ENCODE measurements at regions not wholly inside any gene's neighbourhood (a gene's known extent, or its start where the extent isn't known, plus 50 kb on each side); places are given as distances from the start of the nearest gene placed in this dataset.

DNA sequence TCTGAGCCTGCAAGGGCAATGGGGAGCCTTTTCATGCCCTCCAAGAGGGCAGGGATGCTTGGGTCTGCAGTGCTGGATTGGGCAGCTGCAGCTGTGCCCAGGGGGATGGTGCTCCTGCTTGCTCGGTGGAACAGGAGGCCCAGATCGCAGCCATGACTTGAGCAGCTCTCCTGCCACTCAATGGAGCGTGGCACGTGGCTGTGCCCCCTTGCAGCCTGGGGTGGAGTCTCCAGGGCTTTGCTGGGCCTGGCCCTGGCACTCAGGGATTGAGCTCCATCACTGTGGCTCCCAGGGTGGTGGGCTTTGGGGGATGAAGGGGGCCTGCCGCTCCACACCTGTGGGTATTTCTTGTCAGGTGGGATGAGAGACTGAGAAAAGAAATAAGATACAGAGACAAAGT is 53.4 kb upstream of the IBSP start (continued):
- TF ChIP-seq, protein P1, sequence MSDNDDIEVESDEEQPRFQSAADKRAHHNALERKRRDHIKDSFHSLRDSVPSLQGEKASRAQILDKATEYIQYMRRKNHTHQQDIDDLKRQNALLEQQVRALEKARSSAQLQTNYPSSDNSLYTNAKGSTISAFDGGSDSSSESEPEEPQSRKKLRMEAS (IDR thresholded peaks at IDR 0.05) = no peak
- TF ChIP-seq, protein P2, sequence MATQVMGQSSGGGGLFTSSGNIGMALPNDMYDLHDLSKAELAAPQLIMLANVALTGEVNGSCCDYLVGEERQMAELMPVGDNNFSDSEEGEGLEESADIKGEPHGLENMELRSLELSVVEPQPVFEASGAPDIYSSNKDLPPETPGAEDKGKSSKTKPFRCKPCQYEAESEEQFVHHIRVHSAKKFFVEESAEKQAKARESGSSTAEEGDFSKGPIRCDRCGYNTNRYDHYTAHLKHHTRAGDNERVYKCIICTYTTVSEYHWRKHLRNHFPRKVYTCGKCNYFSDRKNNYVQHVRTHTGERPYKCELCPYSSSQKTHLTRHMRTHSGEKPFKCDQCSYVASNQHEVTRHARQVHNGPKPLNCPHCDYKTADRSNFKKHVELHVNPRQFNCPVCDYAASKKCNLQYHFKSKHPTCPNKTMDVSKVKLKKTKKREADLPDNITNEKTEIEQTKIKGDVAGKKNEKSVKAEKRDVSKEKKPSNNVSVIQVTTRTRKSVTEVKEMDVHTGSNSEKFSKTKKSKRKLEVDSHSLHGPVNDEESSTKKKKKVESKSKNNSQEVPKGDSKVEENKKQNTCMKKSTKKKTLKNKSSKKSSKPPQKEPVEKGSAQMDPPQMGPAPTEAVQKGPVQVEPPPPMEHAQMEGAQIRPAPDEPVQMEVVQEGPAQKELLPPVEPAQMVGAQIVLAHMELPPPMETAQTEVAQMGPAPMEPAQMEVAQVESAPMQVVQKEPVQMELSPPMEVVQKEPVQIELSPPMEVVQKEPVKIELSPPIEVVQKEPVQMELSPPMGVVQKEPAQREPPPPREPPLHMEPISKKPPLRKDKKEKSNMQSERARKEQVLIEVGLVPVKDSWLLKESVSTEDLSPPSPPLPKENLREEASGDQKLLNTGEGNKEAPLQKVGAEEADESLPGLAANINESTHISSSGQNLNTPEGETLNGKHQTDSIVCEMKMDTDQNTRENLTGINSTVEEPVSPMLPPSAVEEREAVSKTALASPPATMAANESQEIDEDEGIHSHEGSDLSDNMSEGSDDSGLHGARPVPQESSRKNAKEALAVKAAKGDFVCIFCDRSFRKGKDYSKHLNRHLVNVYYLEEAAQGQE (IDR thresholded peaks at IDR 0.05; ENCODE audit: low read depth) = no peak

Measured in HCT116 (cell line).